CD14-positive monocyte (primary cell): ENCODE measurements at regions not wholly inside any gene's neighbourhood (a gene's known extent, or its start where the extent isn't known, plus 50 kb on each side); places are given as distances from the start of the nearest gene placed in this dataset.

Experiments
- DNase-seq, 3 donors: peaks; one replicate each; pipeline ENCODE4 v3.0.0-alpha.2; 2011 to 2022
- H2AFZ ChIP-seq: 2 replicates; pipeline ENCODE4 v1.6.0; 2012; ENCODE audit warnings: mild to moderate bottlenecking, low read depth, low read length, inconsistent platforms; ENCODE audit not compliant: insufficient read depth, poor library complexity, severe bottlenecking
- H3K27ac ChIP-seq, 2 donors: 1 replicate in 1 of 2; 2 replicates in 1 of 2; pipeline ENCODE4 v1.5.1; 2012 to 2013; ENCODE audit warnings: low read length in 2 of 2, control low read depth in 1 of 2, inconsistent platforms in 1 of 2, low read depth in 1 of 2, mild to moderate bottlenecking in 1 of 2
- H3K27me3 ChIP-seq, 2 donors: one replicate each; pipeline versions ENCODE4 v1.6.0 to v1.6.1; 2011 to 2013; ENCODE audit warnings: low read length in 2 of 2; ENCODE audit not compliant: control insufficient read depth in 2 of 2, insufficient read depth in 2 of 2
- H3K36me3 ChIP-seq, 2 donors: replicated peaks in 1 of 2; 1 replicate in 1 of 2; 2 replicates in 1 of 2; pipeline versions ENCODE4 v1.5.1 to v1.6.1; 2012 to 2013; ENCODE audit warnings: low read length in 2 of 2, control low read depth in 1 of 2, inconsistent platforms in 1 of 2, mild to moderate bottlenecking in 1 of 2; ENCODE audit not compliant: insufficient read depth in 2 of 2, control insufficient read depth in 1 of 2
- H3K4me1 ChIP-seq, 2 donors: 1 replicate in 1 of 2; 2 replicates in 1 of 2; pipeline versions ENCODE4 v1.5.1 to v1.6.1; 2012 to 2013; ENCODE audit warnings: low read length in 2 of 2, control low read depth in 1 of 2, inconsistent platforms in 1 of 2, mild to moderate bottlenecking in 1 of 2, moderate library complexity in 1 of 2; ENCODE audit not compliant: insufficient read depth in 2 of 2, control insufficient read depth in 1 of 2
- H3K4me2 ChIP-seq: replicated peaks from 2 replicates; pipeline ENCODE3; 2012; ENCODE audit warnings: low read length, moderate library complexity, mild to moderate bottlenecking; ENCODE audit not compliant: poor library complexity, severe bottlenecking; ENCODE audit errors: extremely low read depth
- H3K4me3 ChIP-seq, 3 experiments: fragments of 200-600 bp in 1 of 3; sonication (generic) in 1 of 3; replicated peaks in 1 of 3; 1 replicate in 2 of 3; 2 replicates in 1 of 3; pipeline ENCODE4 v1.5.1; 2011 to 2013; ENCODE audit warnings: low read length in 3 of 3, mild to moderate bottlenecking in 3 of 3, control low read depth in 2 of 3, low read depth in 2 of 3, inconsistent platforms in 1 of 3, moderate library complexity in 1 of 3
- H3K79me2 ChIP-seq: 2 replicates; pipeline ENCODE4 v1.6.0; 2012; ENCODE audit warnings: mild to moderate bottlenecking, control low read depth, inconsistent platforms, low read length, moderate library complexity; ENCODE audit not compliant: insufficient read depth
- H3K9ac ChIP-seq: 2 replicates; pipeline ENCODE4 v1.6.0; 2017; ENCODE audit warnings: low read length, mild to moderate bottlenecking; ENCODE audit not compliant: insufficient read depth, poor library complexity, severe bottlenecking
- H3K9me3 ChIP-seq, 2 donors: replicated peaks in 1 of 2; 1 replicate in 1 of 2; 2 replicates in 1 of 2; pipeline versions ENCODE4 v1.5.1 to v1.6.1; 2012 to 2013; ENCODE audit warnings: low read length in 2 of 2, control low read depth in 1 of 2; ENCODE audit not compliant: control insufficient read depth in 1 of 2, insufficient read depth in 1 of 2
- H4K20me1 ChIP-seq: 2 replicates; pipeline ENCODE4 v1.6.0; 2012; ENCODE audit warnings: mild to moderate bottlenecking, low read length, control low read depth, moderate library complexity; ENCODE audit not compliant: insufficient read depth
- H3K27ac Mint-ChIP-seq, 7 donors: one replicate each; pipeline ENCODE4 v1.8.0; 2020; ENCODE audit warnings: mild to moderate bottlenecking in 7 of 7, mixed read lengths in 7 of 7, moderate library complexity in 6 of 7, inconsistent platforms in 2 of 7
- H3K27me3 Mint-ChIP-seq, 3 donors: one replicate each; pipeline ENCODE4 v1.8.0; 2021 to 2022; ENCODE audit warnings: low read depth in 3 of 3, mild to moderate bottlenecking in 3 of 3, mixed read lengths in 3 of 3, moderate library complexity in 3 of 3, inconsistent platforms in 1 of 3
- H3K36me3 Mint-ChIP-seq, 2 donors: one replicate each; pipeline ENCODE4 v1.8.0; 2020; ENCODE audit warnings: mixed read lengths in 2 of 2, inconsistent platforms in 1 of 2, mild to moderate bottlenecking in 1 of 2
- H3K4me1 Mint-ChIP-seq: one replicate; pipeline ENCODE4 v1.8.0; 2020; ENCODE audit warnings: mild to moderate bottlenecking, mixed read lengths
- H3K4me3 Mint-ChIP-seq, 2 donors: one replicate each; pipeline ENCODE4 v1.8.0; 2020; ENCODE audit warnings: mild to moderate bottlenecking in 2 of 2, mixed read lengths in 2 of 2, moderate library complexity in 1 of 2
- H3K9me3 Mint-ChIP-seq, 7 donors: one replicate each; pipeline ENCODE4 v1.8.0; 2020 to 2022; ENCODE audit warnings: mixed read lengths in 7 of 7, mild to moderate bottlenecking in 6 of 7, moderate library complexity in 6 of 7, inconsistent platforms in 2 of 7
- CTCF ChIP-seq: fragments of 200-600 bp; IDR thresholded peaks from one replicate; pipeline ENCODE4 v1.8.0; 2022; ENCODE audit warnings: antibody characterized with exemption, mild to moderate bottlenecking
- WGBS: methylation state at CpG from one replicate; pipeline ENCODE4 v1.1.5; 2013; ENCODE audit warnings: missing lambda C conversion rate; ENCODE audit not compliant: insufficient coverage; 5-methylcytosine and 5-hydroxymethylcytosine counted together
- intact Hi-C, 2 donors: fragments of 100-400 bp; cut with micrococcal nuclease; formaldehyde crosslinking; loops; one replicate each; pipeline versions ENCODE4 v1.15.0 to v1.15.1; 2023

GRCh38 chr20:60474385-60474910 is 516.2 kb downstream of the CDH26 start:
- no peaks in the 10 kb centered on the region for H3K9me3 ChIP-seq
- peaks cover 8% of the 10 kb centered on the region for H3K4me1 Mint-ChIP-seq
- H3K79me2 ChIP-seq = no peaks in the 10 kb centered on the region
- no peak overlapping the region for H3K4me3 Mint-ChIP-seq
- intact Hi-C loops = no loop called here
- H3K4me1 ChIP-seq = no peaks in the 10 kb centered on the region
- H3K4me3 ChIP-seq = no peak overlapping the region
- H2AFZ ChIP-seq = no peak overlapping the region
- H3K9me3 Mint-ChIP-seq = peaks cover 0 to 1% (median 0%) of the 10 kb centered on the region in 7 donors
- H4K20me1 ChIP-seq = no peaks in the 10 kb centered on the region
- no peak for DNase-seq
- H3K27me3 ChIP-seq = peaks cover 0 to 2% of the 10 kb centered on the region in 2 donors
- 95% methylated on average over 4 of the region's 8 CpGs for WGBS
- no peak overlapping the region for H3K27ac Mint-ChIP-seq
- peaks cover 10 to 19% (median 18%) of the 10 kb centered on the region in 3 donors for H3K27me3 Mint-ChIP-seq
- no peaks in the 10 kb centered on the region for H3K36me3 Mint-ChIP-seq
- H3K4me2 ChIP-seq = no peak overlapping the region
- no peak overlapping the region for H3K27ac ChIP-seq
- TF ChIP-seq CTCF = no peak
- no peak overlapping the region for H3K9ac ChIP-seq
- H3K36me3 ChIP-seq = no peaks in the 10 kb centered on the region

GRCh38 chr20:60476045-60476444 is 517.8 kb downstream of the CDH26 start:
- no peak overlapping the region for H3K27ac Mint-ChIP-seq
- TF ChIP-seq CTCF = no peak
- intact Hi-C loops = no loop called here

More at GRCh38 chr20:60476045-60476444, 517.8 kb downstream of the CDH26 start:
- Mint-ChIP-seq H3K36me3 (no peaks in the 10 kb centered on the region), H3K9me3 (peaks cover 0 to 1% (median 0%) of the 10 kb centered on the region in 7 donors), H3K4me1 (peaks cover 8% of the 10 kb centered on the region), H3K4me3 (no peak overlapping the region), H3K27me3 (peaks cover 12 to 20% (median 14%) of the 10 kb centered on the region in 3 donors)
- Histone ChIP-seq H3K9ac (no peak overlapping the region), H3K27ac (no peak overlapping the region), H2AFZ (no peak overlapping the region), H3K9me3 (no peaks in the 10 kb centered on the region), H4K20me1 (no peaks in the 10 kb centered on the region), H3K4me3 (no peak overlapping the region), H3K4me2 (no peak overlapping the region), H3K79me2 (no peaks in the 10 kb centered on the region), H3K36me3 (no peaks in the 10 kb centered on the region), H3K27me3 (peaks cover 0 to 2% of the 10 kb centered on the region in 2 donors), H3K4me1 (no peaks in the 10 kb centered on the region)
- DNase-seq = no peak
- no CpG with 5 or more reads among the region's 7 CpGs for WGBS
